ENCODE measurements at regions not wholly inside any gene's neighbourhood (a gene's known extent, or its start where the extent isn't known, plus 50 kb on each side); places are given as distances from the start of the nearest gene placed in this dataset.
A peak's percentile ranks its signal among the peaks of the same experiment; 100 is the strongest.
"Not testable (repeated sequence)": the region's sequence is repeated elsewhere in the genome, so short reads cannot be mapped to it uniquely, and the experiment has no call there.

DNA sequence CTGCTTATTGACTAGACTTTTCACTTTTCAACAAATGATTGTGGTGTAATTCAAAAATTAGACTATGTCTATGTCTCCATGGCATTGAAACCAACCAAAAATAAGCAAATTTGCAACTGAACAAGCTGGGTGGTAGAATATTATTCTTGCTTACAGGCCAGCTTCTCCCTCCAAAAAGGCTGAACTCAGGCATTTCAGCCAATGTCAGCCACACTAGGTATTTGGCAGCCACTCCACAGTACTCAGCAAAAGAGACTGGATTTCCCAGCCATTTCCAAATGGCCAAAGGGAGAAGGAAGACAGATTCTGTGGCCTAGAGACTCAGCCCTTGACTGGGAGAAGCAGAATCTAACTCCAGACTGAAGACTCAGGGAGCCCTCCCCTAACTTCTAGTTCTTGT is 121.8 kb upstream of the IRX5 start:
- no peak for DNase-seq

DNA sequence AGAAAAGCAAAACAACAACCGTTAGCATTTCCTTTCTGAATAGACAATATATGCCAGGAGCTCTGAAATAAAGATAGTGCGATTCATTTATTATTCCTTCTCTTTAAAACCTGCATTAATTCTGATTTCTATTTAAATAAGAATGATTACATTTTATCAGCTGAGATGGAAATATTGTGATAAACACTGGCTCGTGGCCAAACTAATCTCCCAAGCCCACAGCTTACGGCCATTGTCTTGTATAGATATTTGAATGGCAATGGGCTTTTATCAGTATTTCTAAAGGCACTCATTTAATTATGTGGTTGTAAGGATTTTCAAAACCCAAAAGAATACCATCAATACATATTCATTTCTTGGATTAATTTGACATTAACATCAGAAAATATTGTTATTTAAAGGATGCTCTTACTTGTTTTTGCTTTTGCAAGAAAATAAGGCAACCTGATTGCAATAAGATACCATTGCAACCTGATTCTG is 123.7 kb upstream of the IRX5 start:
- no peak for DNase-seq

- DNase-seq, result no peak
Observed at GRCh38 chr16:54806378-54806777, 124.3 kb upstream of the IRX5 start.

DNA sequence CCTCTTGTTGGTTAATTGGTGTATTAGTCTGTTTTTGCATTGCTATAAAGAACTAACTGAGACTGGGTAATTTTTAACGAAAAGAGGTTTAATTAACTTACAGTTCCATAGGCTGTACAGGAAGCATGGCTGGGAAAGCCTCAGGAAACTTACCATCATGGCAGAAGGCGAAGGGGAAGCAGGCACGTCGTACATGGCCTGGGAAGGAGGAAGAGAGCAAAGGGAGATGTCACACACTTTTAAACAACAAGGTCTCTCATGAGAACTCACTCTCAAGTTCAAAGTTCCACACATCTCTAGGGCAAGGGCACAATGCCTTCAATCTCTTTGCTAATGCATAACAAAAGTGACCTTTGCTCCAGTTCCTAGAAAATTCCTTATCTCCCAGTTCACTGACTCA is 125.0 kb upstream of the IRX5 start:
- DNase-seq, result no peak

- no peak for DNase-seq
Observed at GRCh38 chr16:54801057-54801844, 129.4 kb upstream of the IRX5 start.

DNA sequence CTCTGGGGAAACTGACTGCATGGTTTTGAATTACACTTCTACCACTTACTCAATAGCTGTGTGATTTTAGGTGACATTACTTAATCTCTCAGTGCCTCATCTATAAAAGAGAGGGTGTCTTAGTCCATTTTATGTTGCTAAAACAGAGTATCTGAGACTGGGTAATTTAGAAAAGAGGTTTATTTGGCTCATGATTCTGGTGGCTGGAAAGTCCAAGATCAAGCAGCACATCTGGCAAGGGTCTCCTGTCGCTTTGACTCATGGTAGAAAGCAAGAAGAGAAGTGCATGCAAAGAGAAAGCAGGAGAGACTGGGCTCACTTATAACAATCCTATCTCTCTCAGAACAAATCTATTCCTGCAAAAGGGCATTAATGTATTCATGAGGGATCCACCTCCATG is 132.4 kb upstream of the IRX5 start:
- DNase-seq, result no peak

DNA sequence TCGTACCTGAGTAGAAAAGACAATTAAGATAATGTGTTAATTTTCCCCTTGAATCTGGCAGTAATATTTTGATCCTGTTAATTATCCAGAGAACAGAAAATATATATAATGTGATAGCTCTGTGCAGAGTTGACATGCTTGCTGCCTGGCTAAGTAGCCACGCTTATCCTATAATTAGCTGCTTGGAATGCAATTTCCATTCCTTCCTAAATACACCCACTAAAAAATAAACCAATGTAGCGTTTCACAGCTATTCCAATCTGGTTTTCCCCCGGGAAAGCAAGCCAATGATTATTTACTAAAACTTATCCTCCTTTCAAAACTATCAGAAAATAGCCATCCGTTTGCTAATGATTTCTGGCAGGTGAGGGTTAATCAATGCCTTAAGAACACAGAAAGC is 134.5 kb upstream of the IRX5 start:
- DNase-seq, result no peak

DNA sequence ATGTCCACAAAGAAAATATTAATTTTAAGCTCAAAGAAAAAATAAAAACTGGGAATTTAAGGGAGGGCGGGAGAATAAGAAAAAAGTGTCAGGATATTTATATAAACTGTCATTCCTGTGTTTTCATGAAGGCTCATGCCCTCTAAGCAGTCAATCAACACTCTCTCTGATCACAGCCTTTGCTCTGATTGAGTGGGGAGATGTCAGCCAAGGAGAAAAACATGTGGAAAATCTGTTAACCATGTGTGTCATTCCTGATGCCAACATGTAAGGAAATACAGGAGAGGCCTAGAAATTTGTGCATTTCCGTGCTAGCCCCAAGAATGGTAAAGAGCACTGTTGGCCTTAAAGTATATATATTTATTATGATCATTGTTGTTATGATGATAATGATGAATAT is 137.9 kb upstream of the IRX5 start:
- no peak for DNase-seq

DNA sequence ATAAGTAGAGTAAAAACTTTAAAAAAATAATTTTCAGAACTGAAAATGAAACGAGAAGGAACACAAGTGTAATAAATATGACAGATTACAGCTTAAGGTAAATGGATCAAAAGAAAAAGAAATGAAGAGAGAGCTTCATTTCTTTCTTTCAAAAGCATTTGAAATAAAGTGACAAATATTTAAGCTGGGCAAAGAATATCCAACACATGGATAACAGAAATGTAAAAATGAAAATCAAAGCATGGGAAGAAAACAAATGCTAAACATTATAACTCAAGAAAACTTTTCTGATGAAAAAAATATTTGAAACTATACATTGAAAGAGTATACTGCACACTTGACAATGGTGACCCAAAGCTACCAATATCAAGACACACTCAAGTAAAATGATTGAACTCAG is 143.6 kb upstream of the IRX5 start:
- DNase-seq, result no peak

DNA sequence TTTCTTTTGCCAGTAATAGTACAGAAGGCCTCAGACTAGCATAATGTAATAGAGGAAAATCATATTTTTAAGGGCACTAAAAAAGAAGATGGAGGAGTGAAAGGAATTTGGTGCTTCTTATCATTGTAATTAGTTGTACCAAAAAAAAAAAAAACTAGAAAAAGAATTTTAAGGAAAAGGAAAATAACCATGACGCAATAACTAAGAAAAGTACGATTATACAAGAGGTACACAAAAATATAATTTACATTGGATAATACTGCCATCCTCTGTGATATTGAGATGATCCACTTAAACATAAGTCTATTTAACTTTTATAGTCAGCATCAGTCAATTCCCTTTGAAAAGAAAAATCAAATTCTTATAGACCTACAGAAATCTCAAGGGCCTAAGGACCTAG is 146.7 kb upstream of the IRX5 start:
- no peak for DNase-seq

GRCh38 chr16:54783226-54783625 is 147.4 kb upstream of the IRX5 start:
- no peak for DNase-seq

DNA sequence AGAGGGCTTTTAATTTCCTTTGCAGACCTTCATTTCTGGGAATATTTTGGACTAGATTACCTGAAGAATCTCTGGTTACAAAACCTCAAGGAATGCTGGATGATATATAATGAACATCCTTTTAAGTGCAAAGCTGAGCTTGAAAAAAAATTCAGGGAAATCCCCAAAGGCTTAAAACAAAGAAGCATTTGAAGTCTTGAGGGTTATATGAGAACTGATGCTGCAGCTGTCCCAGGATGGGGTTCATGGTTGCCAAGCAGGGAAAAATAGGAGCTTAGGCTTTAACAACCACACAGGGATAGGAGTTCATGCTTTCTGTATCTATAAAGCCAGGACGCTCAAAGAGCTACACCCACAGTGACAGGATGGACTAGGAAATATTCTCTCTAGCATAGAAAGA is 150.4 kb upstream of the IRX5 start:
- DNase-seq, result no peak

GRCh38 chr16:54779549-54779948 is 151.1 kb upstream of the IRX5 start:
- no peak for DNase-seq

GRCh38 chr16:54774768-54775167 is 155.9 kb upstream of the IRX5 start:
- no peak for DNase-seq

- no peak for DNase-seq
Observed at GRCh38 chr16:54772400-54772799, 158.3 kb upstream of the IRX5 start.

- no peak for DNase-seq
Observed at GRCh38 chr16:54766355-54766754, 164.3 kb upstream of the IRX5 start.

GRCh38 chr16:54750249-54750648 is 180.4 kb upstream of the IRX5 start:
- no peak for DNase-seq

GRCh38 chr16:54748611-54749190 is 182.0 kb upstream of the IRX5 start:
- DNase-seq, result peak; percentile 4

DNA sequence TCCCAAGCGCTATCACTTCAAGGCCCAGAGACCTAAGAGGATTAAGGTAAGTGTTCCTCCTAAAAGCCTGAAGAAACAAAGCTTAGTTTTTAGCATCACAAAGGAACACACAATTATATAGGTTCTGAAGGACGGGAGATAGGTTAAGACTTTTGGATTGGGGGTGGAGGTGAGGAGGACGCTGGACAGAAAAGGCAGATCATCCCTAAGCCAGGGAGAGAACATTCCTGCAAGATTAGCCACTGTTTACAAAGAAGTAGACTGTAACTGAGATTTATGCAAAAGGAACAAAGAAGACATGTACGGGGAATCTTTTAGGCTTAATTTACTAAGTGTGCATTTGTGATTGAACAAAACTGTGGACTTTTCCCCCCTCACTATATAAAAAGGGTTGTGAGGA is 184.1 kb upstream of the IRX5 start:
- DNase-seq, result no peak

GRCh38 chr16:54744998-54745397 is 185.7 kb upstream of the IRX5 start:
- DNase-seq, result no peak

- DNase-seq, result no peak
Observed at GRCh38 chr16:54742436-54742835, 188.2 kb upstream of the IRX5 start.

DNA sequence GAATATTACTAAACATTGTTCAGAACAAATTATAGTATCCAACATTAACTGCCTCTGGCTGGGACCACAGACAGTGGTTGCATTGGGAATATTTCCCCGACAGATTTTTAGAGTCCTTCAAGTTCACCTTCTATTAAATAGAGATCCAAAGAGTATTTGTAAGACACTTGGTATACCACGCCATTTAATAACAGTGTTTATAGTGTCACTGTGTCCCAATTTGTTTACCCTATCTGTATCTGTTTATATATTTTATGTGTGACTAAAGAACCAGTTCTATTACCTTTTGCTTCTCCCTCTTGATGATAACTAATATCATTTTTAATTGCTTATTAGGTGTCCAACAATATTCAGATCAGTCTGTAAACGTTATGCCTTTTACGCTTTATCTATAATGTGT is 191.3 kb upstream of the IRX5 start:
- no peak for DNase-seq

- no peak for DNase-seq
Observed at GRCh38 chr16:54734156-54734555, 196.5 kb upstream of the IRX5 start.

DNA sequence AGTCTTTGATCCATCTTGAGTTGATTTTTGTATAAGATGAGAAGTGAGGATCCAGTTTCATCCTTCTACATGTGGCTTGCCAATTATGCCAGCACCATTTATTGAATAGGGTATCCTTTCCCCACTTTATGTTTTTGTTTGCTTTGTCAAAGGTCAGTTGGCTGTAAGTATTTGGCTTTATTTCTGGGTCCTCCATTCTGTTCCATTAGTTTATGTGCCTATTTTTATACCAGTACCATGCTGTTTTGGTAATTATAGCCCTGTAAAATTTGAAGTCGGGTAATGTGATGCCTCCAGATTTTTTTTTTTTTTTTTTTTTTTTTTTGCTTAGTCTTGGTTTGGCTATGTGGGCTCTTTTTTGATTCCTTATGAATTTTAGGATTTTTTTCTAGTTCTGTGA is 203.0 kb upstream of the IRX5 start:
- not testable (repeated sequence) for DNase-seq

GRCh38 chr16:54724346-54724925 is 206.2 kb upstream of the IRX5 start:
- DNase-seq, result no peak

Measured in NCI-H510A treated with DMSO at 0.1 percent for 48 hours (cell line).